K562 (cell line): ENCODE measurements at regions not wholly inside any gene's neighbourhood (a gene's known extent, or its start where the extent isn't known, plus 50 kb on each side); places are given as distances from the start of the nearest gene placed in this dataset.

Experiments
- EP300 ChIP-seq: IDR thresholded peaks from 2 replicates; pipeline ENCODE4 v1.6.1; 2012; ENCODE audit warnings: low read length, improper control_type of control experiment
- ETV1 ChIP-seq: fragments of 450-650 bp; conservative IDR thresholded peaks from 2 replicates; pipeline ENCODE4 v1.6.1; 2016; ENCODE audit warnings: missing genetic modification characterization, control low read depth, low read depth, missing compliant biosample characterization
- EZH2 ChIP-seq: IDR thresholded peaks from 2 replicates; pipeline ENCODE4 v1.6.1; 2012; ENCODE audit warnings: low read depth, mild to moderate bottlenecking, inconsistent platforms, low read length, borderline replicate concordance
- JUNB ChIP-seq: fragments of 450-650 bp; formaldehyde crosslinking; conservative IDR thresholded peaks from 2 replicates; pipeline ENCODE4 v1.4.0; 2020; ENCODE audit warnings: mild to moderate bottlenecking
- POLR2G ChIP-seq: fragments of 200-400 bp; formaldehyde crosslinking; IDR thresholded peaks from 2 replicates; pipeline ENCODE4 v1.6.1; 2017; ENCODE audit warnings: low read depth, mild to moderate bottlenecking, antibody characterized with exemption, low read length, moderate library complexity
- U2AF1 ChIP-seq: fragments of 200-400 bp; formaldehyde crosslinking; optimal IDR thresholded peaks from 2 replicates; pipeline ENCODE3; 2017; ENCODE audit warnings: mild to moderate bottlenecking, low read depth, low read length, moderate library complexity
- TF ChIP-seq, protein P1 (sequence below): fragments of 450-650 bp; IDR thresholded peaks from 2 replicates; pipeline ENCODE4 v1.6.1; 2017; ENCODE audit warnings: antibody characterized with exemption, mild to moderate bottlenecking

DNA sequence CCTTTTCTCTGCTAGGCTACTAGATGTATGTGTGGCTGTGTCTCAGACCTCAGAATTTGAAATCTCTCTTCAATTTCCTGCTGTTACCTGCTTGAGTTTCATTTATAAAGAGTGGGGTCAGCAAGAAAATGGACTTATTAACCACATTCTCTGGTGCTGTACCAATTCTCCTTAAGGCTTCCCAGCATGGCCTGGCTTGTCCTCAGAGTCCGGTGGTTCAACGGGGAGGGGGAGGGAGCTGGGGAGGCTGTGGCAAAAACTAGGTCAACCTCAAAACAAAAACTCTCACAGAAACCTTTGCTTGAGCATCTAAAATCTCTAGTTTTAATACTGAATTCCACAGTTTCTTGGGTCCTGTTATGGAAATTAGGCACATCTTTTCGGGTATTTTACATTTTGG is 389.1 kb upstream of the COBL start:
- TF ChIP-seq EZH2 (no peak), JUNB (CRISPR knock-in tag) (no peak), POLR2G (no peak), ETV1 (no peak), EP300 (no peak), U2AF1 (no peak)
- TF ChIP-seq, protein P1, sequence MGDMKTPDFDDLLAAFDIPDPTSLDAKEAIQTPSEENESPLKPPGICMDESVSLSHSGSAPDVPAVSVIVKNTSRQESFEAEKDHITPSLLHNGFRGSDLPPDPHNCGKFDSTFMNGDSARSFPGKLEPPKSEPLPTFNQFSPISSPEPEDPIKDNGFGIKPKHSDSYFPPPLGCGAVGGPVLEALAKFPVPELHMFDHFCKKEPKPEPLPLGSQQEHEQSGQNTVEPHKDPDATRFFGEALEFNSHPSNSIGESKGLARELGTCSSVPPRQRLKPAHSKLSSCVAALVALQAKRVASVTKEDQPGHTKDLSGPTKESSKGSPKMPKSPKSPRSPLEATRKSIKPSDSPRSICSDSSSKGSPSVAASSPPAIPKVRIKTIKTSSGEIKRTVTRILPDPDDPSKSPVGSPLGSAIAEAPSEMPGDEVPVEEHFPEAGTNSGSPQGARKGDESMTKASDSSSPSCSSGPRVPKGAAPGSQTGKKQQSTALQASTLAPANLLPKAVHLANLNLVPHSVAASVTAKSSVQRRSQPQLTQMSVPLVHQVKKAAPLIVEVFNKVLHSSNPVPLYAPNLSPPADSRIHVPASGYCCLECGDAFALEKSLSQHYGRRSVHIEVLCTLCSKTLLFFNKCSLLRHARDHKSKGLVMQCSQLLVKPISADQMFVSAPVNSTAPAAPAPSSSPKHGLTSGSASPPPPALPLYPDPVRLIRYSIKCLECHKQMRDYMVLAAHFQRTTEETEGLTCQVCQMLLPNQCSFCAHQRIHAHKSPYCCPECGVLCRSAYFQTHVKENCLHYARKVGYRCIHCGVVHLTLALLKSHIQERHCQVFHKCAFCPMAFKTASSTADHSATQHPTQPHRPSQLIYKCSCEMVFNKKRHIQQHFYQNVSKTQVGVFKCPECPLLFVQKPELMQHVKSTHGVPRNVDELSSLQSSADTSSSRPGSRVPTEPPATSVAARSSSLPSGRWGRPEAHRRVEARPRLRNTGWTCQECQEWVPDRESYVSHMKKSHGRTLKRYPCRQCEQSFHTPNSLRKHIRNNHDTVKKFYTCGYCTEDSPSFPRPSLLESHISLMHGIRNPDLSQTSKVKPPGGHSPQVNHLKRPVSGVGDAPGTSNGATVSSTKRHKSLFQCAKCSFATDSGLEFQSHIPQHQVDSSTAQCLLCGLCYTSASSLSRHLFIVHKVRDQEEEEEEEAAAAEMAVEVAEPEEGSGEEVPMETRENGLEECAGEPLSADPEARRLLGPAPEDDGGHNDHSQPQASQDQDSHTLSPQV = no peak
